Colonic mucosa (tissue), 4 donors: ENCODE measurements at regions not wholly inside any gene's neighbourhood (a gene's known extent, or its start where the extent isn't known, plus 50 kb on each side); places are given as distances from the start of the nearest gene placed in this dataset.

ENCODE experiments used
- DNase-seq: peaks from one replicate; pipeline ENCODE4 v3.0.0-alpha.2; 2020
- H3K27ac ChIP-seq: fragments of 200-600 bp; one replicate; pipeline ENCODE4 v1.8.0; 2021
- H3K27me3 ChIP-seq: fragments of 200-600 bp; one replicate; pipeline ENCODE4 v1.8.0; 2021
- H3K36me3 ChIP-seq: fragments of 200-600 bp; one replicate; pipeline ENCODE4 v1.8.0; 2021
- H3K4me1 ChIP-seq: fragments of 200-600 bp; one replicate; pipeline ENCODE4 v1.8.0; 2021; ENCODE audit warnings: mild to moderate bottlenecking
- H3K4me3 ChIP-seq: fragments of 200-600 bp; one replicate; pipeline ENCODE4 v1.8.0; 2021
- H3K9ac ChIP-seq, 2 donors: one replicate each; pipeline ENCODE4 v1.7.0; 2013; ENCODE audit warnings: control low read depth in 2 of 2, low read depth in 2 of 2, low read length in 2 of 2
- H3K9me3 ChIP-seq: fragments of 200-600 bp; one replicate; pipeline ENCODE4 v1.8.0; 2021
- intact Hi-C: fragments of 100-400 bp; cut with DNase I; formaldehyde crosslinking; loops from one replicate; pipeline ENCODE4 v1.14.1; 2022
- TF ChIP-seq, protein P1 (sequence below): fragments of 200-600 bp; IDR thresholded peaks from one replicate; pipeline ENCODE4 v1.8.0; 2022; ENCODE audit warnings: antibody characterized with exemption, mild to moderate bottlenecking
- donor health status: healthy.
- donor health status: DM: no; HTN: no; CAD: no.
- donor health status: DM: no; HTN: no; CAD: no.

DNA sequence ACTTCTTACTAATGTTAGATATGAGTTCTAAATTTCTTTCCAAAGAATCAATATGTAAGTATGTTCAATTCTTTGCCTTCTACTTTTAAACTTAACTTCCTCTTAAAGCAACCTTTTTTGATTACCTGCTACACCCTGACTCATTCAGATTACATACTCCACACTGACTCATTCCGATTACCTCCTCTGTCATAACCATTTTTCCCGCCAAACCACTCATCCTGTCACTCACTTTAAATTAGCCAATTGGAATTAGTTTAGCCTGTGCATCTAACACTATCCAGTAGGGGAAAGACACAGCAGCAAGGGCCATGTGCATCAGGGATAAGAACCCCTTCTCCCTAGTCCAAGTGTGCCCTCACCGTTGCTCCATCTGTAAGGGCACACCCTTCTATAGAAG, 815.5 kb downstream of the BRINP3 start:
- Histone ChIP-seq H3K9ac (no peak overlapping the region), H3K4me1 (no peaks in the 10 kb centered on the region), H3K27ac (no peak overlapping the region), H3K4me3 (no peak overlapping the region), H3K9me3 (no peaks in the 10 kb centered on the region), H3K36me3 (no peaks in the 10 kb centered on the region), H3K27me3 (no peaks in the 10 kb centered on the region)
- intact Hi-C loops, result no loop called here
- TF ChIP-seq, protein P1, sequence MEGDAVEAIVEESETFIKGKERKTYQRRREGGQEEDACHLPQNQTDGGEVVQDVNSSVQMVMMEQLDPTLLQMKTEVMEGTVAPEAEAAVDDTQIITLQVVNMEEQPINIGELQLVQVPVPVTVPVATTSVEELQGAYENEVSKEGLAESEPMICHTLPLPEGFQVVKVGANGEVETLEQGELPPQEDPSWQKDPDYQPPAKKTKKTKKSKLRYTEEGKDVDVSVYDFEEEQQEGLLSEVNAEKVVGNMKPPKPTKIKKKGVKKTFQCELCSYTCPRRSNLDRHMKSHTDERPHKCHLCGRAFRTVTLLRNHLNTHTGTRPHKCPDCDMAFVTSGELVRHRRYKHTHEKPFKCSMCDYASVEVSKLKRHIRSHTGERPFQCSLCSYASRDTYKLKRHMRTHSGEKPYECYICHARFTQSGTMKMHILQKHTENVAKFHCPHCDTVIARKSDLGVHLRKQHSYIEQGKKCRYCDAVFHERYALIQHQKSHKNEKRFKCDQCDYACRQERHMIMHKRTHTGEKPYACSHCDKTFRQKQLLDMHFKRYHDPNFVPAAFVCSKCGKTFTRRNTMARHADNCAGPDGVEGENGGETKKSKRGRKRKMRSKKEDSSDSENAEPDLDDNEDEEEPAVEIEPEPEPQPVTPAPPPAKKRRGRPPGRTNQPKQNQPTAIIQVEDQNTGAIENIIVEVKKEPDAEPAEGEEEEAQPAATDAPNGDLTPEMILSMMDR, result no peak
- DNase-seq, result no peak

DNA sequence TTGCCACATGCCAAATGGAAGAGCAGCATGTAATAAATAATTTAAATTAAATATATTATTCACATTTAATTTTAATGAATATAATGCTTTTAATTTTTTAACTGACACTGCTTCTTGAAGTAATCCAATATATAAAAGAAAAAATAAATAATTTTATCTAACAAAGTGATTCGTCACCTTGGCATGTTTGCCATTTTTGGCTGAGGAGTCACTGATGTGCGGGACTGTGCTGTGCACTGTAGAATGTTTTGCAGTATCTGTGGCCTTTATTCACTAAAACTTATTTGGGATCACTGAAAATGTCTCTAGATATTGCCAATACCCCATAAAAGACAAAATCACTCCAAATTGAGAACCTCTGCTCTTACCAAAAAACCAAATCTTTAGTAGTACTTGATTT, 807.8 kb downstream of the BRINP3 start:
- Histone ChIP-seq H3K9me3 (no peaks in the 10 kb centered on the region), H3K9ac (no peak overlapping the region), H3K27me3 (no peaks in the 10 kb centered on the region), H3K36me3 (no peaks in the 10 kb centered on the region), H3K4me1 (no peaks in the 10 kb centered on the region), H3K4me3 (no peak overlapping the region), H3K27ac (no peak overlapping the region)
- TF ChIP-seq, protein P1, result no peak
- intact Hi-C loops, result no loop called here
- no peak for DNase-seq

DNA sequence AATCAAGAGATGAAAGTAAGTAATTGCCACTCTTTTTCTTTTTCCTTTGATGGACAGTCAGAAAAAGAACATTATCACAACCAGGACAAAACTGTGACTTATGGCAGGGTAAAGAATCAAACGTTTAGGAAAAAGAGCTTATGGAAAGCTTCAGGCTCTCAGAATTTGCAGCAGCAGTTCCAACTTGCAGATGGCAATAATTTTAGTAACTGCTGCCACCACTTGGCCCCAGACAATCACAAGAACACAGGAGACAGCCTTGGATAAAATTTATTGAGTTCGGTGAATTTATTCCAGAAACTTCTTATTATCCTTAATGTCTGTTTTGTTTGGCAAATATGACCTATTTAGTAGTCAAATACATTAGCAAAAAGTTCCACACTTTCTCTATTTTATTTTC, 804.4 kb downstream of the BRINP3 start:
- H3K9me3 ChIP-seq, result no peaks in the 10 kb centered on the region
- no peaks in the 10 kb centered on the region for H3K4me1 ChIP-seq
- H3K27me3 ChIP-seq, result no peaks in the 10 kb centered on the region
- DNase-seq, result no peak
- intact Hi-C loops, result no loop called here
- TF ChIP-seq, protein P1, result no peak
- no peak overlapping the region for H3K9ac ChIP-seq
- H3K4me3 ChIP-seq, result no peak overlapping the region
- no peaks in the 10 kb centered on the region for H3K36me3 ChIP-seq
- H3K27ac ChIP-seq, result no peak overlapping the region

DNA sequence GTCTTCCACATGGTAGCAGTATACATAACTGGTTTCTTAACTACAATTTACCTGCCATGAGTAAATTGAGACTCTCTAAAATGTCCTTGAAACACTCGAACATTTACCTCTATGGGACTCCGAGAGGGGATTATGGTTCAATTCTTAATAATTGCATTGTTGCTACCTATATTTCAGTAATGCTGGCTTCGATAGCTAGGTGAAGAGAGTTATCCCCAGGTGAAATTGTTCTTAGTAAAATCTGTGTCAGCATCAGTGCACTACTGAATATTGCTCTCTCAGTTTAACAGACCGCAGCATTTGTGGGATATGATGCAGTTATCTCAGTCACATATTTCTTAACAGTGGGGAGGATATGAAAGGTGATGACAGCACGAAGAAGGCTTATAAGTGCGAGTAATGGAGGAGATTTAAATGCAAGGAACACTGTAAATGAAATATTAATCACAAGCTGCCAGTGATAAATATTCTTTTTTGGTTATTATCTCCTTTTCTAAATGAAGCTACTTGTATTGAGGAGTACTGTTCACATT, 801.9 kb downstream of the BRINP3 start:
- TF ChIP-seq, protein P1, result no peak
- no peak overlapping the region for H3K4me3 ChIP-seq
- H3K27ac ChIP-seq, result no peak overlapping the region
- no peak overlapping the region for H3K9ac ChIP-seq
- H3K36me3 ChIP-seq, result no peaks in the 10 kb centered on the region
- no peaks in the 10 kb centered on the region for H3K27me3 ChIP-seq
- no peaks in the 10 kb centered on the region for H3K9me3 ChIP-seq
- no peak for DNase-seq
- H3K4me1 ChIP-seq, result no peaks in the 10 kb centered on the region
- intact Hi-C loops, result no loop called here

DNA sequence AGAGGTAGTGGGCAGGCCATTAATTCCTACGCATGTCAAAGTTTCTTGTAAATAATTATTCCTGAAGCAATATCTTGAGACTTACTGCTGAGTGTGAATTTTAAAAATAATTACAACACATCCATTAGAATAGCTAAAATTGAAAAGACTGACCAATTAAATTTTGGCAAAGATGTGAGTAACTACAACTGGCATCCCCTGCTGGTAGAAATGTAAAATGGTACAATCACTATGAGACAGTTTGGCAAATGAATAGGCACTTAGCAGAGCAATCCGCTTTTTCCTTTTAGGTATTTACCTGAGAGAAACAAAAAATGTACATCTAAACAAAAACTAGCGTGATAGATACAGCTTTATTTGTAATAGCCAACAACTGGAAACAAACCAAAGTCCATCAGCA, 798.9 kb downstream of the BRINP3 start:
- Histone ChIP-seq H3K36me3 (no peaks in the 10 kb centered on the region), H3K9ac (no peak overlapping the region), H3K27me3 (no peaks in the 10 kb centered on the region), H3K27ac (no peak overlapping the region), H3K9me3 (no peaks in the 10 kb centered on the region), H3K4me3 (no peak overlapping the region), H3K4me1 (no peaks in the 10 kb centered on the region)
- intact Hi-C loops, result no loop called here
- no peak for DNase-seq
- TF ChIP-seq, protein P1, result no peak
